ENCODE measurements at regions not wholly inside any gene's neighbourhood (a gene's known extent, or its start where the extent isn't known, plus 50 kb on each side); places are given as distances from the start of the nearest gene placed in this dataset.

DNA sequence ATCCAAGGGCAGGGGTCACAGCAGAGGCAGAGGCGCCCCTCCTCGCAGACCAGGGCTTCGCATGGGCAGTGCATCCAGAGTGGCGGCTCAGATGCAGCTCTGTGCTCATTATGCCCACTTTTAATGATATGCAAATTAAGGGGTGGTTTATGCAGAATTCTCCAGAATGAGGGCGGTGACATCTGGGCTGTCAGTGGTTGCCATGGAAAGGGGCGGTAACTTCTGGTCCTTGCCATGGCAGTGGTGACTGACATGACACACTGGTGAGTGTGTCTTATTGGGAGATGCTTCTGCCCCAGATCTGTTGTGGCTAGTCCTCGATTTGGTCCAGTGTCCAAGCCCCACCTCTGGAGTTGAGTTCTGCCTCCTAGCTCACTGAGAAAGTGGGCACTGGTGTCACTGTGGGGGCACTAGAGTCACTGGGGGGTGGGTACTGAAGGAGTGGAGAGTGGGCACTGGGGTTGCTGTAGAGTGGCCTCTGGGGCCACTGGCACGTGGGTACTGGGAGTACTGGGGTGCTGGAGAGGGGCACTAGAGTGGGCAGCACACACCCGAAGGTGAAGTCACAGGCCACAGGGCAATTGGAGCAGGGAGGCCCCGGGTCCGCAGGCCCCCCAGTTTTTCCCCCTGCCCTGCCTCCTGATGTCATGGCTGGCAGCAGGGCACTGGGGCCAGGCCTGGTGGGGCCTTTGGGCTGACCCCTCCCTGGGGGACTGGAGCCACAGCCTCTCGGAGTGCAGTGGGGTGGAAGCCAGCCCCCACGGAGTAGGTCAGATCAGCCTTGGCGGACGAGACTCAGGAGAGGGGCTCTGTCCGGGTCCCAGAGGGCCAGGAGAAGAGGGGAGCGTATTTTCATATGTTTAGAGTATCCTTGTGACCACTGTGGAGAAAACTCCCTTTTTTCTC lies 98.6 kb upstream of the NKX1-1 start:
- Mint-ChIP-seq H3K4me3 (no peak overlapping the region), H3K27ac (no peak overlapping the region), H3K27me3 (ENCODE audit: insufficient read depth) (peaks cover 11% of the 10 kb centered on the region), H3K9me3 (no peaks in the 10 kb centered on the region), H3K36me3 (ENCODE audit: low read depth) (no peaks in the 10 kb centered on the region), H3K4me1 (ENCODE audit: low read depth) (no peaks in the 10 kb centered on the region)
- TF ChIP-seq, protein P1, sequence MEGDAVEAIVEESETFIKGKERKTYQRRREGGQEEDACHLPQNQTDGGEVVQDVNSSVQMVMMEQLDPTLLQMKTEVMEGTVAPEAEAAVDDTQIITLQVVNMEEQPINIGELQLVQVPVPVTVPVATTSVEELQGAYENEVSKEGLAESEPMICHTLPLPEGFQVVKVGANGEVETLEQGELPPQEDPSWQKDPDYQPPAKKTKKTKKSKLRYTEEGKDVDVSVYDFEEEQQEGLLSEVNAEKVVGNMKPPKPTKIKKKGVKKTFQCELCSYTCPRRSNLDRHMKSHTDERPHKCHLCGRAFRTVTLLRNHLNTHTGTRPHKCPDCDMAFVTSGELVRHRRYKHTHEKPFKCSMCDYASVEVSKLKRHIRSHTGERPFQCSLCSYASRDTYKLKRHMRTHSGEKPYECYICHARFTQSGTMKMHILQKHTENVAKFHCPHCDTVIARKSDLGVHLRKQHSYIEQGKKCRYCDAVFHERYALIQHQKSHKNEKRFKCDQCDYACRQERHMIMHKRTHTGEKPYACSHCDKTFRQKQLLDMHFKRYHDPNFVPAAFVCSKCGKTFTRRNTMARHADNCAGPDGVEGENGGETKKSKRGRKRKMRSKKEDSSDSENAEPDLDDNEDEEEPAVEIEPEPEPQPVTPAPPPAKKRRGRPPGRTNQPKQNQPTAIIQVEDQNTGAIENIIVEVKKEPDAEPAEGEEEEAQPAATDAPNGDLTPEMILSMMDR (IDR thresholded peaks at IDR 0.05): no peak
- DNase-seq: no peak

DNA sequence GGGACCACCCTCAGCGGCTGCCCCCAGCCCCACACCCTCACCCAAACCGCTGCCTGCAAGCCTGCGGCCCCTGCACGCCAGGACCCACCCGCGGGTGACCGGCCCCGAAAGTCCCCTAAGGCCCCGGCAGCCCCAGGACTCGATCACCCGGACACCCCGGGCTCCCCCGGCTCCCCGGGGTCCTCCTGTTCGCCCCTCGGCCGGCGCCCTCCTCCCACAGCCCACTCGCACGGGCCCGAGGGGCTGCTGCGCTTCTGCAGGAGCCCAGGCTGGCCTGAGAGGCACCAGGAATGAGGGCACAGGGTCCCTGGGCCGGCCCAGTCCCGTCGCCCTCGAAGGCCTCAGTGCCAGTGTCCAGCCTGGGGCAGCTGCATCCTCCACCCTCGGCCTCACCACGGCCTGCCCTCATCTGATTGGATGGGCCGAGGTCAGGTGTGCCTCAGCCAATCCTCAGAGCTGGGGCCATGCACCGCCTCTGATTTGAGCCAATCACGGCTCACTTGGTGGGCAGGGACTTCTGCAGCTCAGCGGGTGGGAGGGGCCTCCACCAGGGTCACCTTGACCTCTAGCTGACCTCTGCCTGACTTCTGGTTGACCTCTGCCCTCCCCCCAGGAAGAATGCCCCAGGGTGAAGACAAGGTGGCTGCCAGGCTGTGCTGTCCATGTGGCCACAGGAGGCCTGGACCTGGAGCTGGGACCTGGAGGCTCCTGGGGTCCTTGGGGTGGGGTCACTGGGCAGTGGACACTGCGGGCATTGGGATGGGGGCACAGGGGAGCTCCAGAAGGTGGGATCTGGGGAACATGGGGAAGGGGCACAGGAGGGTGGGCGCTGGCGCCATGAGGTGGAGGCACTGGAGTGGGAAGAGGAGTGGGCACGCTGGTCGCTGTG lies 97.6 kb upstream of the NKX1-1 start:
- Mint-ChIP-seq H3K36me3 (ENCODE audit: low read depth) (no peaks in the 10 kb centered on the region), H3K4me3 (no peak overlapping the region), H3K27me3 (ENCODE audit: insufficient read depth) (peaks cover 10% of the 10 kb centered on the region), H3K9me3 (no peaks in the 10 kb centered on the region), H3K4me1 (ENCODE audit: low read depth) (no peaks in the 10 kb centered on the region), H3K27ac (no peak overlapping the region)
- no peak for DNase-seq
- TF ChIP-seq, protein P1 (IDR thresholded peaks at IDR 0.05): no peak

DNA sequence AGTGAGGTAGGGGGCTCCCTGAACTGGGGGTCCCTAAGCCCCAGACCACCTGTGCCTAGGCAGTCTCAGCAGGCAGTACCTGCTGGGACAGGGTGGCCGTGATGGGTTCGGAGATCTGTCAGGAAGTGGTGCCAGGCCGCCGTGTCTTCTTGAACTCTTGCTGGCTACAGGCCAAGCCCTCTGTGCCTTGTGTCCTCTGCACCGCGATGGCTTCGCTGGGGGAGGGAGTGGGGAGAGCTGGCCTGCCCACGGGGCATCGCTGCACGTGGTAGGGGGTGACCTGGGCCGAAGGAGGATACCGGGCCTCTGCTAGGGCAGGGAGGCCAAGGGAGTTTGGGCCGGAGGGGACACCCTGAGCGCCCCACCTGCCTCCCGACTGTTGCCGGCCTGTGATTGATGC lies 96.7 kb upstream of the NKX1-1 start:
- H3K9me3 Mint-ChIP-seq: no peaks in the 10 kb centered on the region
- TF ChIP-seq, protein P1 (IDR thresholded peaks at IDR 0.05): no peak
- no peak overlapping the region for H3K27ac Mint-ChIP-seq
- H3K4me1 Mint-ChIP-seq (ENCODE audit: low read depth): no peaks in the 10 kb centered on the region
- no peak overlapping the region for H3K4me3 Mint-ChIP-seq
- H3K36me3 Mint-ChIP-seq (ENCODE audit: low read depth): no peaks in the 10 kb centered on the region
- DNase-seq: no peak
- H3K27me3 Mint-ChIP-seq (ENCODE audit: insufficient read depth): peaks cover 10% of the 10 kb centered on the region

DNA sequence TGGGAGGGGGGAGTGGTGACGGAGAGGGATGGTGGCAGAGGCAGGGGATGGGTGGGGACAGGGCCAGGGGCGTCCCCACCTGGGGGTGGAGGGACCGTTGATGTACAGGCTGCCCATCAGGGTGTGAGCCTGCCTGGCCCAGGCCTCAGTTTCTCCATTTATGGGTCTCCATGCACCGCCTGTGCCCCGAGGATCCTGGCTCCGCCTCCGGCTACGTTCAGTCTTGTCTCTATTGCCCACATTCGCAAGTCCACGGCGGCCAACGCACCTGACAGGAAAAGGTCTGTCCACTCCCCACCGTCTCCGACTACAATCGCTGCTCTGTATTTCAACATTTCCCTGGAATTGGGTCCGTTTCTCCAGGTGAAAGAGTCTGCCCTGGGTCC lies 96.3 kb upstream of the NKX1-1 start:
- TF ChIP-seq, protein P1 (IDR thresholded peaks at IDR 0.05): no peak
- Mint-ChIP-seq H3K27me3 (ENCODE audit: insufficient read depth) (peaks cover 9% of the 10 kb centered on the region), H3K9me3 (no peaks in the 10 kb centered on the region)

DNA sequence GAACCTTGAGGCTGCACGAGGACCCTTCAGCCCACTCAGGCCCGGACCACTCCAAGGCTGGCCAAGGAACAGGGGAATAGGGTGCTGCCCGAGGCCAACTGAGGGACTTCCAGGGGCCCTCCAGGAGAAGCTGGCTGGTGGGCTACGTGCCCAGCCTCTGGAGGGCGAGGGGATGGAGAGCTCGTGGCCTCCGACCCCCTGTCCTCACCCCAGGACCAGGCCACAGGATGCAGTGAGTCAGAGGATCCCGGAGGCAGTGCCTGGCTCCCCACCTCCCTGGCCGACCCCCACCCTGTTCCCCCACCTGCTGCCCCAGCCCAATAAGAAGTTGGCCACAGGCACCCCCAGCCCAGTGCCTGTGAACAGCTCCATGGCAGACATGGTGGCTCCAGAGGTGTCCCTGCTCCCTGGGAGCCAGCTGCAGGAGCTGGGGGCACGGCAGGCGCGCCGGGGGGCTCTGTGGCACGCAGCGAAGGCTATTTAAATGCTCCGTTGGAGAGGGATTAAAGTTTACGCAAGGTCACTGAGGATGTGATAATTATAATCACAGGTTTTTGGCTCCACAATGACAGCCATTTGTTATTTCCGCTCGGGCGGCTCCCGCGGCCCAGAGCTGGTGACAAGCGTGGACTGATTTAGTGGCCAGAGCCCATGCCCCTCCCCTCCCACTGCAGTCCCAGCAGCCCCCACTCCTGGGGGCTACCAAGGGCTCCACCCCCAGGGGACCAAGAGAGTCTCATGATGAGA lies 95.7 kb upstream of the NKX1-1 start:
- Mint-ChIP-seq H3K36me3 (ENCODE audit: low read depth) (no peaks in the 10 kb centered on the region), H3K27ac (no peak overlapping the region), H3K9me3 (no peaks in the 10 kb centered on the region), H3K4me1 (ENCODE audit: low read depth) (no peaks in the 10 kb centered on the region), H3K27me3 (ENCODE audit: insufficient read depth) (peaks cover 6% of the 10 kb centered on the region), H3K4me3 (no peak overlapping the region)
- no peak for DNase-seq
- TF ChIP-seq, protein P1 (IDR thresholded peaks at IDR 0.05): no peak

More for the DNA sequence above, 96.3 kb upstream of the NKX1-1 start:
- no peaks in the 10 kb centered on the region for H3K4me1 Mint-ChIP-seq (ENCODE audit: low read depth)
- H3K36me3 Mint-ChIP-seq (ENCODE audit: low read depth): no peaks in the 10 kb centered on the region
- no peak overlapping the region for H3K4me3 Mint-ChIP-seq
- no peak overlapping the region for H3K27ac Mint-ChIP-seq
- DNase-seq: no peak
